Breast epithelium (tissue), 4 donors: ENCODE measurements at regions not wholly inside any gene's neighbourhood (a gene's known extent, or its start where the extent isn't known, plus 50 kb on each side); places are given as distances from the start of the nearest gene placed in this dataset.
A peak's percentile ranks its signal among the peaks of the same experiment; 100 is the strongest.

Source experiments
- DNase-seq, 2 donors: peaks; one replicate each; pipeline ENCODE4 v3.0.0-alpha.2; 2019; ENCODE audit warnings: low spot score in 2 of 2
- H3K27ac ChIP-seq, 2 donors: fragments of 200-600 bp; sonication (generic) in 1 of 2; one replicate each; pipeline ENCODE4 v1.5.1; 2016 to 2019; ENCODE audit warnings: mild to moderate bottlenecking in 1 of 2
- H3K27me3 ChIP-seq, 2 donors: fragments of 200-600 bp; sonication (generic) in 1 of 2; one replicate each; pipeline versions ENCODE4 v1.5.1 to v1.6.0; 2017 to 2019; ENCODE audit warnings: control low read depth in 1 of 2, mild to moderate bottlenecking in 1 of 2
- H3K36me3 ChIP-seq: fragments of 200-600 bp; one replicate; pipeline ENCODE4 v1.5.1; 2019
- H3K4me1 ChIP-seq, 2 donors: fragments of 200-600 bp; sonication (generic); one replicate each; pipeline ENCODE4 v1.5.1; 2016 to 2019; ENCODE audit warnings: control low read depth in 1 of 2
- H3K4me3 ChIP-seq, 3 donors: fragments of 200-600 bp; sonication (generic); 1 replicate in 2 of 3; 2 replicates in 1 of 3; pipeline ENCODE4 v1.5.1; 2016 to 2019; ENCODE audit warnings: mild to moderate bottlenecking in 3 of 3, moderate library complexity in 2 of 3
- H3K9me3 ChIP-seq, 2 donors: fragments of 200-600 bp; sonication (generic) in 1 of 2; one replicate each; pipeline ENCODE4 v1.5.1; 2016 to 2019; ENCODE audit warnings: control low read depth in 1 of 2
- POLR2A ChIP-seq: fragments of 450-650 bp; IDR thresholded peaks from one replicate; pipeline ENCODE4 v1.6.1; 2016; ENCODE audit warnings: antibody characterized with exemption, mild to moderate bottlenecking, moderate library complexity
- POLR2AphosphoS5 ChIP-seq, 3 donors: sonication (generic); formaldehyde crosslinking; IDR thresholded peaks; one replicate each; pipeline ENCODE4 v1.6.1; 2017; ENCODE audit warnings: antibody characterized with exemption in 3 of 3
- intact Hi-C: fragments of 100-400 bp; cut with DNase I; formaldehyde crosslinking; loops from one replicate; pipeline ENCODE4 v1.15.1; 2023; ENCODE audit warnings: low total_unique reads
- TF ChIP-seq, protein P1 (sequence below), 3 donors: fragments of 450-650 bp; IDR thresholded peaks; one replicate each; pipeline ENCODE4 v1.5.1; 2016 to 2017; ENCODE audit warnings: antibody characterized with exemption in 3 of 3, mild to moderate bottlenecking in 3 of 3, moderate library complexity in 3 of 3

DNA sequence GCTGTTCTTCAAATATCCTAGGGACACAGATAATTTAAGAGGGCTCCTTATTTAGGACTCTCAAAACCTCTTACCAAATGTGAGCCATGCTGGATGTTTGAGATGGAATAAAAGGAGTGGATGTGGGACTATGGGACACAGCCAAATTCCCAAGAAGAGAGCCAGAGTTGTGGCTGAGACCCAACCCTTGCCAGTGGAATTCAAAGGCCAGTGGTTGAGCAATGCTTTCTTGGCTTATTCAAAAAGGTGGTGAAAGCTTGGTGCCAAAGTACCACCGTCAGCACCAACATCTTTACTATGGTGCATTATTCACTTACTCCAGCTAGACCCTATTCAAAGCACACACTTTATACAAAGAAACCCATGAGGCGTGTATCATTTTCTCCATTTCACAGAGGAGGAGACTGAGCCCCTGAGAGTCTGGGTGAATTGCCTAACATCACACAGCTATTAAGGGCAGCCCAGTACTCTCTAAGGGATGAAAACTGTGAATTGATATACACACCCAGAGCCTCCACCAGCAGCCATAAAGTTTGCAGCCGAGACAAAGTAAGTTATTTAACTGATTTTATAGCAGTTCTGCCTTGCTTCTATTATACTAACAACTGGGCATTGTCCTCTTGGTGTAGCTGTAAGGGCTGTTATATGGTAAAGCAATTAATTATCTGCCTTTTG, 391.7 kb downstream of the ACTL7B start:
- no peak for TF ChIP-seq POLR2A
- no peak for TF ChIP-seq POLR2AphosphoS5 (IDR thresholded peaks at IDR 0.05)
- TF ChIP-seq, protein P1, sequence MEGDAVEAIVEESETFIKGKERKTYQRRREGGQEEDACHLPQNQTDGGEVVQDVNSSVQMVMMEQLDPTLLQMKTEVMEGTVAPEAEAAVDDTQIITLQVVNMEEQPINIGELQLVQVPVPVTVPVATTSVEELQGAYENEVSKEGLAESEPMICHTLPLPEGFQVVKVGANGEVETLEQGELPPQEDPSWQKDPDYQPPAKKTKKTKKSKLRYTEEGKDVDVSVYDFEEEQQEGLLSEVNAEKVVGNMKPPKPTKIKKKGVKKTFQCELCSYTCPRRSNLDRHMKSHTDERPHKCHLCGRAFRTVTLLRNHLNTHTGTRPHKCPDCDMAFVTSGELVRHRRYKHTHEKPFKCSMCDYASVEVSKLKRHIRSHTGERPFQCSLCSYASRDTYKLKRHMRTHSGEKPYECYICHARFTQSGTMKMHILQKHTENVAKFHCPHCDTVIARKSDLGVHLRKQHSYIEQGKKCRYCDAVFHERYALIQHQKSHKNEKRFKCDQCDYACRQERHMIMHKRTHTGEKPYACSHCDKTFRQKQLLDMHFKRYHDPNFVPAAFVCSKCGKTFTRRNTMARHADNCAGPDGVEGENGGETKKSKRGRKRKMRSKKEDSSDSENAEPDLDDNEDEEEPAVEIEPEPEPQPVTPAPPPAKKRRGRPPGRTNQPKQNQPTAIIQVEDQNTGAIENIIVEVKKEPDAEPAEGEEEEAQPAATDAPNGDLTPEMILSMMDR (IDR thresholded peaks at IDR 0.05): no peak
- Histone ChIP-seq H3K9me3 (no peaks in the 10 kb centered on the region), H3K27ac (peak overlapping the region in 1 of 2 donors; percentile 11), H3K36me3 (no peaks in the 10 kb centered on the region), H3K4me1 (no peaks in the 10 kb centered on the region), H3K27me3 (no peaks in the 10 kb centered on the region), H3K4me3 (no peak overlapping the region)
- intact Hi-C loops: no loop called here
- DNase-seq: peak in 1 of 2 donors; percentile 44

DNA sequence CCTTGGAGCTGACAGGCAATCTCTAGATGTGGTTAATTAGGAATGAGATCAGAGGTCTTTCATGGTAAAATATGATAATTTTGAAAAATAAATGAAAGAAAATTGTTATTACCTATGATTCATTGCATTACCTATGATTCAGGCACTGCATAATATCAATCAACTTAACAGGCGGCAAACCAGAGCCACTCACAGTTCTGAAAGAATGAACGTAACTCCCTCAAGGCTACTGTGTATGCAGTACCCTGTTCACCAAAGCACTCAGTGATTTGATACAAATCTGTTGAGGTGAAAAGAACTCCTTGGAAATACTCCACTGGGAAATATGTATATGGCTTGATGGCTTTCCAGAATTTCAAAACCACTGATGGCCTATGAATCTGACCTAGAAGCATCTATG, 398.9 kb downstream of the ACTL7B start:
- intact Hi-C loops: no loop called here

DNA sequence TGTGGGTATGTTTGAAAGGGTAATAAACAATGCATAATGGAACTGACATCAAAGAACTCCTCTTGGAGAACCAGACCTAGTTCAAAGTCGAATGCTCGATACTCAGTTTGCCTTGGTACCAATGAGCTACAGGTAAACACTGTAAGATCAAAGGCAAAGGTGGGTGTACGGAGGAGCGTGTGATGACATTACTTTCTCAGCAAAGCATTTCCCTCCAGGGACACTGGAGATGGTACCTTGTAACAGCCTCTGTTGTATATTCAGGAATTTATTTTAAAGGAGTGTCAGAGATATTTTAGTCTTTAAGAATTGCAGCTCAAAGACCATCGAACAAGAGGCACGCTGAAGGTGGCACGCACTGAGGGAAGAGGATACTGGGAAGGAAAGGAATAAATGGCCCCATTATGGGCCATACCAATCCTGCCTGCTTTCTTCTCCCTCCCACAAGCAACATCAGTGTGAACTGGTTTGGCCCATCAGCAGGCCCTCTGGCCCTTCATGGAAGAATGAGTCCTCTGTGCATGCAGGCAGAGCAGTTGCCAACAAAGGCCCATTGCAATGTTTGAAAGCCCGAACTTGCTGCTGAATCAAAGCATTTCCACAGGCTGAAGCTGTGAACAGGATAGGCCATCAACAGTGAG, 410.2 kb downstream of the ACTL7B start:
- Histone ChIP-seq H3K27me3 (no peaks in the 10 kb centered on the region), H3K4me3 (no peak overlapping the region), H3K4me1 (peaks cover 3 to 12% of the 10 kb centered on the region in 2 donors), H3K27ac (peak overlapping the region; percentile 57 to 88), H3K9me3 (no peaks in the 10 kb centered on the region), H3K36me3 (no peaks in the 10 kb centered on the region)
- intact Hi-C loops: no loop called here
- peak in 1 of 3 donors; percentile 35 for TF ChIP-seq POLR2AphosphoS5 (IDR thresholded peaks at IDR 0.05)
- TF ChIP-seq, protein P1 (IDR thresholded peaks at IDR 0.05): no peak
- DNase-seq: peak in 1 of 2 donors; percentile 81

More for the DNA sequence above, 398.9 kb downstream of the ACTL7B start:
- TF ChIP-seq POLR2A: no peak
- TF ChIP-seq, protein P1 (IDR thresholded peaks at IDR 0.05): no peak
- no peak for TF ChIP-seq POLR2AphosphoS5 (IDR thresholded peaks at IDR 0.05)
- no peak overlapping the region for H3K4me3 ChIP-seq
- H3K9me3 ChIP-seq: no peaks in the 10 kb centered on the region
- no peaks in the 10 kb centered on the region for H3K27me3 ChIP-seq
- H3K27ac ChIP-seq: no peak overlapping the region
- H3K36me3 ChIP-seq: no peaks in the 10 kb centered on the region
- DNase-seq: no peak
- no peaks in the 10 kb centered on the region for H3K4me1 ChIP-seq

DNA sequence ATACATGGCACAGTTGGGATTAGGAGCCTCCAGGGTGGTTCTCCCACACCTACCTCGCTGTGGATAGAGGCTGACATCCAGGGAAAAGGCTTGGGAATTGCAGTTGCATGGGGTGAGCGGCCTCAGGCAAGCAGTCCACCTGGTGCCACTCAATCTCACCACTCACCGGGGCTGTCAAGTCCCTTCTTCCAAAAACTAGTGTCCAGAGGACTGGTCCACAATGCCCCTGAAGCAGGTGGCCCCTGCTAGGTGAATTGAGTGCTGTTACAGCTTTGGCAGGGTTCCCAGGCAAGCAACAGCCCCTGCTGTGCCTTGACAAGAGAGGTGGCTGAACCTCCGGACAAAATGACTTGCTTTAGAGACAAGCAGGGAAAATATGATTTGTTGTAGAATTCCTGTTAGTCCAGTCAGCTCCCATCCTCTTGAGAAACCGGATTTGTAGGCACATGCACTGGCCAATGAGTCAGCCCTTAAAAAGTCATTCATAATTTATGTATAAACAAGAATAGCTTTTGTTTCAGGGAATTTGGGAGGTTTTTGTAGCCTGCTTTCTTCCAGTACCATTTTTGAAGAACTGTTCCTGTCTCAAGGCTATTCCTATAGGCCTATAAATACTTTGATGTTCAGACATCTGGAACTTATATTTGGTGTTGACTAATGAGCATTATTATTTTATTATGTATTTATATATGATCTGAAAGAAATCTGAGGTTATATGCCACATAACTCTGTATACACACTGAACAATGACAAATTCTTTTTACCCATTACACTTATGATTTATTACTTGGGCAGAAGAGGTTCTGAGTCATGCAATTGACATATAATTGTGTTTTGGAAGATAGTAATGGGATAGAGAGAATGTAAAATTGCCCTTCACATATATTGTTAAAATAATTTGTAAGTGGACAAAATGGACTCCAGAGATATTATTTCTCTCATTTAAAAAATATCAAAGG, 411.1 kb downstream of the ACTL7B start:
- H3K9me3 ChIP-seq: no peaks in the 10 kb centered on the region
- H3K27ac ChIP-seq: peak overlapping the region; percentile 88 to 90
- peak overlapping the region; percentile 16 to 45 (median 25) for H3K4me3 ChIP-seq
- DNase-seq: peak in 1 of 2 donors; percentile 58
- TF ChIP-seq, protein P1 (IDR thresholded peaks at IDR 0.05): no peak
- TF ChIP-seq POLR2AphosphoS5 (IDR thresholded peaks at IDR 0.05) (peak in 2 of 3 donors; percentile 17 to 18), POLR2A (no peak)
- intact Hi-C loops: no loop called here
- H3K27me3 ChIP-seq: no peaks in the 10 kb centered on the region
- no peaks in the 10 kb centered on the region for H3K36me3 ChIP-seq
- peaks cover 3 to 12% of the 10 kb centered on the region in 2 donors for H3K4me1 ChIP-seq
